ENCODE measurements at regions not wholly inside any gene's neighbourhood (a gene's known extent, or its start where the extent isn't known, plus 50 kb on each side); places are given as distances from the start of the nearest gene placed in this dataset.

GRCh38 chr18:39938676-39939608, 2016.1 kb upstream of the PIK3C3 start:
- no peak for DNase-seq (ENCODE audit: low read depth in 2 of 2)

DNA sequence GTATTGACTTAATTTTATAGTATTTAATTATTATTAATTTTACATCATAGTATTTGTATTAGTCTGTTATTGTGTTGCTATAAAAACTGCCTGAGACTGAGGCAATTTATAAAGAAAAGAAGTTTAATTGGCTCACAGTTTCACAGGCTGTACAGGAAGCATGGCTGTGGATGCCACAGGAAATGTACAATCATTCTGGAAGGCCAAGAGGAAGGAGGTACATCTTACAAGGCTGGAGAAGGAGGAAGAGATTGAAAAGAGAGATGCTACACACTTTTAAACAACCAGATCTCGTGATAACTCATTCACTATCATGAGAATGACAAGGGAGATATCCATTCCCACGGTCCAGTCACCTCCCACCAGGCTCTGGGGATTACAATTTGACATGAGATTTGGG, 2019.4 kb upstream of the PIK3C3 start:
- no peak for DNase-seq (ENCODE audit: low read depth in 2 of 2)

DNA sequence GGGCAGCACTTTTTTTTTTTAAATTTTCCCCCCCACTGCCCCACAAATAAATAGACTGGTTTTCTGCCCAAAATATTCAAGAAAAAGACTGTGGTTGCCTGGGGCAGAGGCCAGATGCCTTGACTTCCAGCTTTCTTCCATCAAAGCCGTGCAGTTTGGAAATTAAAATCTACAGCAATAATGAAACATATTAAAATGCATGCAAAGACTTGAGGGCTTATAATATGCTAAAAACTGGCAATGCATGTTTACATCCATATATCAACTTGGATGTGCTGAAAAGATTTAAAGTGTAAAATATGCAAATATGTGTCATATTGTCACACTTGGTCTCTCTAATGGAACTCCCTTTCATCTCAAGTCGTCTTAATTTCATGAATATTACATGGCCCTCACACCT, 2036.2 kb upstream of the PIK3C3 start:
- DNase-seq (ENCODE audit: low read depth in 2 of 2), result no peak

- DNase-seq (ENCODE audit: low read depth in 2 of 2), result no peak
Measured at GRCh38 chr18:39913672-39914366, 2041.2 kb upstream of the PIK3C3 start.

DNA sequence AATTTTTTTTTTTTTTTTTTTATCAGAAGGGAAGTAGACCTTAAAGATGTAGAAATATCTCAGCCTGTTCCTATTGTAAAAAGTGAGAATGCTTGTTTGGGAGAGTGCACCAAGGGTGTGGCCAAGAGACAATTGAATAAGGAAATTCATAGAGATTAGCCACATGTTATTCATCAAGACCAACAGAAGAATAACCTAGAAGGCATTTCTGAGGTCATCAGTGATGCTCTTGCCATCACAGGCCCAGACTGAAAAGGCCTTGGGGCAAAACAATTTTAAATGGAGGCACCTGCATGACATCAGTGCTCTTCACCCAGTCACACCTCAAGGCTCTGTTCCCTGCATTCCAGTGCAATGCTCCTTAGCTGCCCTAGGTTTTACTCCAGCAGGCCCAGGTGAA, 2043.3 kb upstream of the PIK3C3 start:
- no peak for DNase-seq (ENCODE audit: low read depth in 2 of 2)

DNA sequence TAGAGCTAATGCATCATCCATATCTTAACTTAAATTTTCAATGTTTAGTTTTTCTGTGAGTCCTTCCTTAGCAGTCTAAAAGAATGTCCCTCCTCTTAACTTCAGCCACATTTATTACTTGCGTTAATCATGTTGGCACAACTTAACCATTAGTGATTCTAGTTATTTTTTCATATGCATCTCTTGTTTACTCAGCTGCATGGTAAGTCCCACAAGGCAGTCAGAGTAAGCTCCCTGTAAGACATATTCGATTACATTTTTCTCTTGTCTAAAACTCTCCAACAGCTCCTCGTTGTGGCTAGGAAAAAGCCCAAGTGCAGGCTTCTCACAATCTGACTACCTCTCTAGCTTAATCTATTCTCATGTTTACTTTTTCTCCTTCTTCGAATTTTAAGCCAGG, 2045.3 kb upstream of the PIK3C3 start:
- DNase-seq (ENCODE audit: low read depth in 2 of 2), result no peak

DNA sequence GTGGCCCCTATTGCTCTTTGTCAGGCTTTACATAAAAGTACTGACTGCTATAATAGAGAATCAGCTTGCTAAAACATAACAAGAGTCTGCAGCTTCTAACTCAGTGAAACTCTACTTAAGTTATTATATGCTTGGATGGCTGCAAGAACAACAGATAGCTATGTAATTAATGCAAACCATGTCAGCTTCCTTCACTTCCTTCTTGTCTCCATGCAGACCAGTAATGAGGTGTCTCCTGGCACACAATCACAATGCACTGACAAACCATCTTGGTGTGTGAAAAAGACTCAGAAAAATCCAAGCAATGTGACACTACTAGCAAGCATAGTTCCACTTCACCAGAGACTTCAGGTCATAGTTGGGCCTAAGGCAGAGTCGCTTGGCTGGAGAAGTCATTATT, 2068.9 kb upstream of the PIK3C3 start:
- DNase-seq (ENCODE audit: low read depth in 2 of 2), result no peak

DNA sequence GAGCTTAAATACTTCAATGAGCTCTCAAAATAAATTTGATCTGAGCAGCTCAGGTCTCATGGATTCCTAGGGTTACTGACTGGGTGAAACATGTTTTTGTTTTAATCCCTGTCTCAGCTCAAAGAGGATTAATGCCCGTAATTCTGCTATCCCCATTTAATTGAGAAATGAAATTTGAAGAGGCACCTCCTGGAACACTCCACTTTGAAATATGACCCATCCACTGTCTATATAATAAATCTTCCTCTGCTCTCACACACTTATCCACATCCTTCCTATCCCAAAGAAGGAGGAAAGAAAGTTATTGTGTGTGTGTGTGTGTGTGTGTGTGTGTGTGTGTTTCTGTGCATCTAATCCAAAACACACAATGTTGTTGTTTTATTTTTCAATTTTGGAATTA, 2082.4 kb upstream of the PIK3C3 start:
- DNase-seq (ENCODE audit: low read depth in 2 of 2), result no peak

GRCh38 chr18:39871961-39872360, 2083.1 kb upstream of the PIK3C3 start:
- DNase-seq (ENCODE audit: low read depth in 2 of 2), result no peak

DNA sequence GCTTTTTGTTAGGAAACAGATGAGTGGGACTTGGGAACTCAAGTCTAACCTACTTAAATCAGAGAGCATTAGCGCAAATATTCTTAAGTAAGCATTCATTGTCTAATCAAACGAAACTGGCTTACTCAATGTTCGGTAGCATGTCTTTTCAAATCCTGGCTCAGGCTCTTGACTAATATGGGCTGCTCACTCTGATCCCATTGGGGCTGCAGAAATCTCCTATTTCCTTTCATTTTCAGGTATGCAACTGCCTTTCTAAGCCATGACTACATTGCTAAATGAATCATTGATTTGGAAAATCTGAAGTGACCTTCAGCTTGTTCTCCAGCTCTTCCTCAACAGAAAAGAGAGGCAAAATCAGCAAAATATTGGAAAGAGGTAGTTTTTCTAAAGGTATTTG, 2084.4 kb upstream of the PIK3C3 start:
- DNase-seq (ENCODE audit: low read depth in 2 of 2), result no peak

- no peak for DNase-seq (ENCODE audit: low read depth in 2 of 2)
Measured at GRCh38 chr18:39863916-39864315, 2091.1 kb upstream of the PIK3C3 start.

DNA sequence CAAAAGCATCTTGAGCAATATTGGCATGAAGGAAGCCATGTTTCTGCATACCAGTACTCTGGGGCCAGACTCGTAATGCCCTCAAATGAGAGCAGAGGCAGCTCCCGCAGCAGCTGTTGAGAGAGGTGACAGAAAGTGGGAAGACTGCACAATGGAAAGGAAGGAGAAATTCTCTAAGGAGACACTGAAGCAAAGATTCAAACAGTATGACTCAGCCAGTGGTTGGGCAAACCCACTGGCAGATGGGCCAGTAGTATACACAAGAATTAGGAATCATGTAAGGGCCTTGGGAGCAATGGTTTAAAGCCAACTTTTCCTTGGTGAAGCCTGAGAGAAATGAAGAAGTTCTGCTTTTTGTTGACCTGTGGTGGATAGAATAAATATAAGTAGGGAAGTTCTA, 2092.7 kb upstream of the PIK3C3 start:
- DNase-seq (ENCODE audit: low read depth in 2 of 2), result no peak

DNA sequence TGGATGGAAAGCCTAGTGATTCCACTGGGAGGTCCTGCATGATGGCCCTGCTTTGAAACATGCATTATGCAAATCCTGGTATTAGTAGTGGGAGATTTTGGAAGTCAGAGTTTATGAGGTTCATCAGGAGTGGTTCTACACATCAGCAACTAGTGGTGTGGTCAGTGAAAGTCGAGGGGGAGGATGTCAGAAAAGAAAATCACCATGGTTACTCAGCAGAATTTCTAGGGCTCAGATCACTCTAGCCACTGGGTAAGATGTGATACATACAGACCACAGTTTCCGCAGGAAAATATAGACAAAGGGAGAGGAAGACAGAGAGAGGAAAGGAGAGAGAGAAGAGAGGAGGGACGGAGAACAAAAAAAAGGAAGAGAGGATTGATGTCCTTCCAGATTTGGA, 2100.7 kb upstream of the PIK3C3 start:
- no peak for DNase-seq (ENCODE audit: low read depth in 2 of 2)

DNA sequence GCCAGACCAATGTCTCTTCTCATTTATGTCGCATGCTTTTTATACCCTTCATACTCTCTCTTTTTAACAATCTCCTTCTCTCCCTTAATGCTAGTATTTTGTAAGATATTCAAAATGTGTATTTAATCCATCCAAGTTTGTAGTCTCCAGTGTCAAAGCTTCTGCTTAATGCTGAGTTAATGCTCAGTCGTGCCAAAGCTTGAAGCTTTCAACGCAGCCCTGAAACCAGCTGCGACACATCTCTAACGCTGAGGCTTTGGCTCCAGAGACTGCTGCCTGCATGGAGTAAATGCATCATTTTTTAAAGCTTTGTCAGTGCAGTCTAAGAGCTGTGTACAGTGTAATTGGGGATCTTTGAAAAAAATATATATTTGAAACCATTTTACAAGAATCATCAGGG, 2108.8 kb upstream of the PIK3C3 start:
- no peak for DNase-seq (ENCODE audit: low read depth in 2 of 2)

- DNase-seq (ENCODE audit: low read depth in 2 of 2), result no peak
Measured at GRCh38 chr18:39845631-39846030, 2109.4 kb upstream of the PIK3C3 start.

- DNase-seq (ENCODE audit: low read depth in 2 of 2), result no peak
Measured at GRCh38 chr18:39845106-39845505, 2109.9 kb upstream of the PIK3C3 start.

- no peak for DNase-seq (ENCODE audit: low read depth in 2 of 2)
Measured at GRCh38 chr18:39843546-39843945, 2111.5 kb upstream of the PIK3C3 start.

DNA sequence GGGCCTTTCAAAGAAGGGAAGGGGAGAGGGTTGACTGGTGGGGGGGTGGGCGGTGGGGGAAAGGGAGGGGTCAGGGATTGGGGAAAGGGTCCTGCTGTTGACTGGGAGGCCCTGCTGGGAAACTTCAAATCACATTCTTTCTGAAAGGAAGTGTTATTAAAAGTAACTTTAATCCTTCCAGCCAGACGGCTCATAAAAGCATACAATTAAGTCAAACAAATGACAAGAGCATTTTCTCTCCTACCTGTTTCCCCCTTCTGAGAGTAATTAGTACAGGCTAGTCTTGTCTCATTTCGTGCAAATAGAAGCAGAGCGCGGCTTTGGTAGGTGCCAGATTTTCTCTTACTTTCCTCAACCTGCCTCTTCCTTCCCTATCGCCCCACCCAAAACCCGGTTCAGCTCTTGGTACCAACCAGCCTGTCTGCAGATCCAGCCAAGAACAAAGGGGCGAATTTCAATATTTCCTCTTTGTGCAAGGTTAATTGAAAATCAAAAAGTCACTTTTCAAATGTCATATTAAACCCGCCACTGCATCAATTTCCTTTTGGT, 2112.6 kb upstream of the PIK3C3 start:
- DNase-seq (ENCODE audit: low read depth in 2 of 2), result no peak

- no peak for DNase-seq (ENCODE audit: low read depth in 2 of 2)
Measured at GRCh38 chr18:39841482-39842365, 2113.3 kb upstream of the PIK3C3 start.

DNA sequence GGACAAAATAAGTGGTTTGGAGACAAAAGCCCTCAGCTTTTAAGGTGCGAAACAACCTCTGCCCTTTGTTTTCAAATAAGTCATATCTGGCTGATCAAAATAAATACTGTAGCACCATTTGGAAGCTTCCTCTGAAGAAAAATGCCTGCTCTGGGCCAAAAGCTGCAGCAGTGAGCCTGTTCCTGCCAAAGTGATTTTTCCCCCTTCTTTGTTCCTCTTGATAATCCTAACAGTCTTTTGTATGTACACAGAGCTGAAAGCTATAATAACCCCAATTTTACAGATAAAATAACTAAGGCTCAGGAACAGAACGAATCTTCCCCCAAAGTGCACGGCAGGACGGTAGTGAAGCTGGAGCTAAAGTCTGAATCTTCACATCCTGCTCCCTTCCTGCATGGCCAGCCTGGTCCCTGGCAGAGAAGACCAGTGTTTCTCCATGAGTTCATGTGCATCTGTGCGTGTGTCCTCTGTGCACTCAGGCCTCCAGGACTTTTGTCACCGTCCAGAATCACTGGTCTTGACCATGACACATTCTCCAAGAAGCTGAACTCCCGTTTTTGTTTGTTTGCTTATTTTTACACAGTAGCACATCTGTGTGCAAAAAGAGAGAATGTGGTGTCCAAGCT, 2114.1 kb upstream of the PIK3C3 start:
- no peak for DNase-seq (ENCODE audit: low read depth in 2 of 2)

DNA sequence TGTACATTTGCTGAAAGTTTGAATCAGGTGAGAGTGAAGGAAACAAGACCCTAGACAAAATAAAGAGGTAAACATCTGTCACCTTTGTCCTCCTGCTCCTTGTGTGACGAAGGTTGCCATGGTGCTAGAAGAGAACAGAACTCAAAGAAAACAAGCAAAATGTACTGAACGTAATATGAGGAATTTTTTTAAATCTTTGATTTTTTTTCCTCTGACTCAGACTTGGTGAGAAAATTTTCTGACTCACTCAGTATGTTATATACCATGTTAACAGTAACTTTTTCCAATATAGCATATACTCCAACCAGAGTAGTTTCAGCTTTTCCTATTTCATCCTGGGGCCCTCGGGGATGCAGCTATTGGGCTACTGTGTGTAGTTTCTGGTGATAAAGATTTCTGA, 2114.6 kb upstream of the PIK3C3 start:
- no peak for DNase-seq (ENCODE audit: low read depth in 2 of 2)
